NCI-H82 treated with DMSO at 0.1 percent for 48 hours (cell line): ENCODE measurements at regions not wholly inside any gene's neighbourhood (a gene's known extent, or its start where the extent isn't known, plus 50 kb on each side); places are given as distances from the start of the nearest gene placed in this dataset.
"Not testable (repeated sequence)": the region's sequence is repeated elsewhere in the genome, so short reads cannot be mapped to it uniquely, and the experiment has no call there.

ENCODE experiments used
- DNase-seq: peaks from one replicate; lab custom pipeline; 2025; ENCODE audit not compliant: unreplicated experiment; lab: John Stamatoyannopoulos, UW

GRCh38 chr13:82654143-82654542 lies 1228.1 kb downstream of the SLITRK1 start:
- DNase-seq, result no peak

DNA sequence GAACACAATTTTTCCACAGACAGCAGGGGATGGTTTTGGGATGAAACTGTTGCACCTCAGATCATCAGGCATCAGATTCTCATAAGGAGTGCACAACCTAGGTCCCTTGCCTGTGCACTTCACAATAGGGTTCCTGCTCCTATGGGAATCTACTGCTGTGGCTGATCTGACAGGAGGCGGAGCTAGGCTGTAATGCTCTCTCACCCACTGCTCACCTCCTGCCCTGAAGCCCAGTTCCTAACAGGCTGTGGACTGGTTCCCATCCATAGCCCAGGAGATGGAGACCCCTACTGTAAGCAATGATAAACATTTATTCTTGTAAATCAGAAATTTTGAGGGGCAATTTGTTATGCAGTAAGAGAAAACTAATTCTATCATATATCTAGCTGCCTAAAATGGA lies 1234.7 kb downstream of the SLITRK1 start:
- peak; percentile 4 for DNase-seq

DNA sequence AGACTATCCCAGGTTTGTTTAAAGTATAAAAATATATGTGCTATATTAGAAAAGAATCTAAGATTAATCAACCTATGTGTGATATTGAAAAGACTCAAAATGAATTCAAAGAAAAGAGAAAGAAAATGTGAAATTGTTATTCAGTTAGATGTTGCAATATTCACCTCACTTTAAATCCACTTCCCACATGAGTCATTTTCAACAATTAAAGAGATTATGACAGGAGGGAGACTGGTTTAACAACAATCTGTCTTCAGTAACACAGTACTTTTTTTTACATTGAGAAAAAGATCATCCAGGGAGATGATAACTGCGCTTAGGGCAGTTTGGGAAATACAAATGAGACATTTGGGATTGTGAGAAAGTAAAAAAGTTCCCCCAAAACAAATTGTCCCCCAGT lies 1246.2 kb downstream of the SLITRK1 start:
- DNase-seq, result peak; percentile 60

GRCh38 chr13:82634946-82635345 lies 1247.3 kb downstream of the SLITRK1 start:
- DNase-seq, result no peak

DNA sequence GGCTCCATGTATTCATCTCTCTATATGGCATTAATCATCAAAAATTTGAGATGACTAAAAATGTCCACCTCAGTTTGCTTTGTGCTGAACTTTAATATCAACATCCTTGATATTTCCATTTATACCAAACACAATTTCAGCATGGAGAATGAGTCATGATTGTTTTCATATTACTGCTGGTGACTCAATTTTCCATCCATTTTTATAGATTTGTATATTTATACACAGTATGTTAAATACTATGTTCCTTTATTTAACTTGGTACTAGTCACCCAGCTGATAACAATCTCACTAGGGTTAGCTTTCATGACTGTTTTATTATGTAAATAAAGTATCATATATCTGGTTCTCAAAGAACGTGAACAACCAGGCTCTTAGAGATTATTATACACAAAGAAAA lies 1255.1 kb downstream of the SLITRK1 start:
- no peak for DNase-seq

DNA sequence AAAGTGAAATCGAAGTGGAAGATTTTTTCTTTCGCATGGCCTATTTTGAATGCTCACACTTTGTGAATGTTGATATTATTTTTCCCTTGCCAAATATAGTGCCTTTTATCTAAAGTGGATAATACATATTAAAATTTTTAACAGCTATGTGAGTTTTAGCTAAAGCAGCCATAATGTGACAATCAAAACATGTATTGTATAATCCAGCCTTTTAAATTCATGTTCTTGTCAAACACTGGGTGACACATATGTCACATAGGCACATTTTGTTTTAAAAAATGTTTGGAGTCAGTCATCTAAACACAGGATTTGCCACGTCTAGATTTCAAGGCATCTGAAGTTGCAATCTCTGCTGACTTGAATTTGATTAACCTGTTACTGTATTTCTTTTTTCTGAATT lies 1256.6 kb downstream of the SLITRK1 start:
- no peak for DNase-seq

GRCh38 chr13:82615043-82615442 lies 1267.2 kb downstream of the SLITRK1 start:
- no peak for DNase-seq

DNA sequence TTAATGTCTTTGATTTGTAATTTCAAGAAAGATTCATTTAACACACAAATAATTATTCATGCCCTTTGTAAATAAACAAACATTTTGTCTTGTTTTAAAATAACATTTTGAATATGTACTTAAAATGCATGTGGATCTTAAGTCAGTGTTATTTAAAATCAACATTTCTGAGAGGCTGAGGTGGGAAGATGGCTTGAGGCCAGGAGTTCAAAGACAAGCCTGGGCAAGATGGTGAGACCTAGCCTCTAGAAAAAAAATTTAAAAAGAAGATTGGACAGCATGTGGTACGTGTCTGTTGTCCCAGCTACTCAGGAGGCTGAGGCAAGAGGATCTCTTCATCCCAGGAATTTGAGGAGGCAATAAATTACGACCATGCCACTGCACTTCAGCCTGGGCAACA lies 1268.2 kb downstream of the SLITRK1 start:
- DNase-seq, result no peak

DNA sequence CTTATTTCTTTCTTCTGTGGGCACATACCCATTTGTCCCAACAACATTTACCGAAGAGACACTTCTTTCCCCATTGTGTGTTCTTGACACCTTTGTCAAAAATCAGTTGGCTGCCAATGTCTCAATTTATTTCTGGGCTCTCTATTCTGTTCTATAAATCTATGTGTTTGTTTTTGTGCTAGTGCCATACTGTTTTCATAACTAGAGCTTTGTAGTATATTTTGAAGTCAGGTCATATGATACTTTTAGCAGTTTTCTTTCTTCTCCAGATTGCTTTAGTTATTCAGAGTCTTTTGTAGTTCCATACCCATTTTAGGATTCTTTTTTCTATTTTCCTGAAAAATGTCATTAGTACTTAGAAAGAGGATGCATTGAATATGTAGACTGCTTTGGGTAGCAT lies 1276.3 kb downstream of the SLITRK1 start:
- DNase-seq, result no peak

- DNase-seq, result no peak
These were observed 1284.5 kb downstream of the SLITRK1 start for GRCh38 chr13:82597747-82598146.

GRCh38 chr13:82593239-82593638 lies 1289.0 kb downstream of the SLITRK1 start:
- no peak for DNase-seq

DNA sequence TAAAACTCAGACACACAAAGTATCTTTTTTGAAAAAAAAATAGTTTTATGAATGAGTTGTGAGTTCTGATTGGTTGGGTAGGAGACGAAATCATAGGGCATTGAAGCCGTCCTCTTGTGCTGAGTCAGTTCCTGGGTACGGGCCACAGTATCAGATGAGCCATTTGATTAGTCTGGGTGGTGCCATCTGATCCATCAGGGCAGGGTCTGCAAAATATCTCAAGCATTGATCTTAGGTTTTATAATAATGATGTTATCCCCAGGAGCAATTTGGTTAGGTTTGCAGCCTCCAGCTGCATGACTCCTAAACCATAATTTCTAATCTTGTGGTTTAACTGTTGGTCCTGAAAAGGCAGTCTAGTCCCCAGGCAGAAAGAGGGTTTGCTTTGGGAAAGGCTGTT lies 1310.6 kb downstream of the SLITRK1 start:
- DNase-seq, result no peak

DNA sequence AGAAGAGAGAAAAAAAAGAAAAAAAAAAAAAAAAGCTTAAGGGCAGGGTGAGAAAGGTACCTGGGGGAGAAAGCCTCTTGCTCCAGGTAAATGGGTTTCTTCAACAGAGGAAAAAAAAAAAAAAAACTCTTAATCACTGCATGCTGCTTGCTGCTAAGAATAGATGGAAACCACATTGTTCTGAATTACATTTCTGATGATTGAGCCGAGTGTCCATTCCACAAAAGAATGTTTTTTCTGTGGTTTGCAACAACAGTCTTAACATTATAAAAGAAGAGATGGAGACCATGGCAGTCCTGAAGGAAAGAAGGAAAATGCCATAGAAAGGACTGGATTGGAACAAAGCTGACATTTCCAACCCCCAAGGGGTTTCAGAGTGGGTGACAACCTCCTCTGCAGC lies 1312.7 kb downstream of the SLITRK1 start:
- DNase-seq, result no peak

GRCh38 chr13:82566864-82567263 lies 1315.4 kb downstream of the SLITRK1 start:
- DNase-seq, result no peak

GRCh38 chr13:82565201-82565600 lies 1317.1 kb downstream of the SLITRK1 start:
- DNase-seq, result no peak

GRCh38 chr13:82560889-82561288 lies 1321.4 kb downstream of the SLITRK1 start:
- DNase-seq, result no peak

DNA sequence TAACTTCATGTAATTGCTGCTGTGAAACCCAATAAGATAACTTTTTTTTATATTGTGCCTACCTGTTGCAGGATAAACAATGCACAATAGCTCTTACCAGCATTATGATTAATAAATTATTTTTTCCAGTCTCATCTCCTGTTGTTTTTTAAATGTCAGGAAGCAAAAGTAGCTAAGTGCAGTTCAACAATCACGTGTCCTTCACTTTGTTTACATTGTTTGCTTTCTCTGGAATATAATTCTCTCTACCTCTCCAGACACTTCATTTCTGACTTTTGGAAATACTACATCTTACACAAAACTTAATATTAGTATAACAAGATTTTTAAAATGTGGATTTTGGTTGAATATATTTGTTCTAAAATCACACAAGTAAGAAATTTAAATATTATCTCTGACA lies 1359.4 kb downstream of the SLITRK1 start:
- DNase-seq, result no peak

GRCh38 chr13:82506805-82507414 lies 1375.4 kb downstream of the SLITRK1 start:
- no peak for DNase-seq

GRCh38 chr13:82501834-82502233 lies 1380.4 kb downstream of the SLITRK1 start:
- no peak for DNase-seq

GRCh38 chr13:82480415-82480814 lies 1401.9 kb downstream of the SLITRK1 start:
- peak; percentile 34 for DNase-seq

GRCh38 chr13:82477436-82477835 lies 1404.8 kb downstream of the SLITRK1 start:
- no peak for DNase-seq

GRCh38 chr13:82467626-82468025 lies 1414.6 kb downstream of the SLITRK1 start:
- no peak for DNase-seq

- not testable (repeated sequence) for DNase-seq
These were observed 1422.7 kb downstream of the SLITRK1 start for GRCh38 chr13:82459575-82459974.

DNA sequence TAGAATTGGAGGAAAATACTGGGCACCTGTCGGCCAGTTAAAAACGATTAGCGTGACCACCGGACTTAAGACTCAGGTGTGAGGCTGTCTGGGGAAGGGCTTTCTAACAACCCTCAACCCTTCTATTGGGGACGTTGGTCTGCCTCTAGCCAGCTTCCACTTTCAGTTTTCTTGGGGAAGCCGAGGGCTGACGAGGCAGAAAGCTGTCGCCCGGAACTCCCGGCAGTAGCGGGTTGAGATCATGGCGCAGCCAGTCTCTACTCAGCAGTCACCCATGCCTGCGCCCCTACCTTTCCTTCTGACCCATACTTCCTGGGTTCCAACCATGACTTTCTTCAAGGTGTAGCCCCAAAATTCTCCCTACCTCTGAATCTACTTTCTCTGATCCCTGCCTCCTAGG lies 1424.1 kb downstream of the SLITRK1 start:
- no peak for DNase-seq
